HFFc6 (cell line): ENCODE measurements at regions not wholly inside any gene's neighbourhood (a gene's known extent, or its start where the extent isn't known, plus 50 kb on each side); places are given as distances from the start of the nearest gene placed in this dataset.

Experiments used
- DNase-seq: peaks from one replicate; pipeline ENCODE4 v3.0.0-alpha.2; 2018
- H3K27ac Mint-ChIP-seq: 2 replicates; pipeline ENCODE4 v1.8.0; 2020; ENCODE audit warnings: mild to moderate bottlenecking, mixed read lengths
- H3K27me3 Mint-ChIP-seq: 2 replicates; pipeline ENCODE4 v1.8.0; 2021; ENCODE audit warnings: mild to moderate bottlenecking, moderate library complexity, mixed read lengths; ENCODE audit not compliant: insufficient read depth
- H3K36me3 Mint-ChIP-seq: 2 replicates; pipeline ENCODE4 v1.8.0; 2021; ENCODE audit warnings: low read depth, mixed read lengths
- H3K4me1 Mint-ChIP-seq: 2 replicates; pipeline ENCODE4 v1.8.0; 2020; ENCODE audit warnings: low read depth, mixed read lengths
- H3K4me3 Mint-ChIP-seq: 2 replicates; pipeline ENCODE4 v1.8.0; 2020; ENCODE audit warnings: mild to moderate bottlenecking, moderate library complexity, mixed read lengths
- H3K9me3 Mint-ChIP-seq: 2 replicates; pipeline ENCODE4 v1.8.0; 2020; ENCODE audit warnings: mild to moderate bottlenecking, mixed read lengths
- CTCF ChIP-seq: fragments of 200-600 bp; sonication (generic); IDR thresholded peaks from 2 replicates; pipeline ENCODE4 v1.5.0; 2021; ENCODE audit warnings: antibody characterized with exemption, mild to moderate bottlenecking

DNA sequence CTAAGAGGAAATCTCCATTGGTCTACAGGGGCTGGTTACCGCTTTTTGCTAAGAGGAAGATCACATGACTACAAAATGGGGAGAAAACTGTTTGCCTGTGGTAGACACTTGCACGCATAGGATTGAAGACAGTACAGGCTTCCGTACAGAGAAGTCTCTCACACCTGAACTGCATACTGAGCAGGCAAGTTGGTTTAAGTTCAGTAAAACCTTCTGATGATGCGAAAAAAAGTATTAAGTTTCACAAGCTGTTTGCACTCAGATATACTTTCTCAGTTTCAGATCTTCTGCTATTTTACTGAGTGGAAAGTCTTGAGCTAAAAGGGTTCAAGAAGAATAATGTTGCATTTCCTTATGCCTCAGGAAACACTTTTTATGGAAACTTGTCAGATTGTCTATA lies 292.2 kb upstream of the MC4R start:
- no peak for DNase-seq
- Mint-ChIP-seq H3K9me3 (peaks cover 26% of the 10 kb centered on the region), H3K27me3 (no peaks in the 10 kb centered on the region), H3K27ac (no peak overlapping the region), H3K4me1 (no peaks in the 10 kb centered on the region), H3K4me3 (no peak overlapping the region), H3K36me3 (peaks cover 4% of the 10 kb centered on the region; the same call in 1 of the 2 replicates)
- TF ChIP-seq CTCF = no peak

GRCh38 chr18:60667016-60667415 lies 294.4 kb upstream of the MC4R start:
- H3K4me3 Mint-ChIP-seq = no peak overlapping the region
- DNase-seq = no peak
- peaks cover 4% of the 10 kb centered on the region; the same call in 1 of the 2 replicates for H3K36me3 Mint-ChIP-seq
- no peak for TF ChIP-seq CTCF
- no peaks in the 10 kb centered on the region for H3K4me1 Mint-ChIP-seq
- H3K27ac Mint-ChIP-seq = no peak overlapping the region
- peaks cover 22% of the 10 kb centered on the region for H3K9me3 Mint-ChIP-seq
- no peaks in the 10 kb centered on the region for H3K27me3 Mint-ChIP-seq

GRCh38 chr18:60668583-60668982 lies 296.0 kb upstream of the MC4R start:
- no peaks in the 10 kb centered on the region for H3K27me3 Mint-ChIP-seq
- H3K27ac Mint-ChIP-seq = no peak overlapping the region
- H3K36me3 Mint-ChIP-seq = peaks cover 4% of the 10 kb centered on the region; the same call in 1 of the 2 replicates
- H3K4me1 Mint-ChIP-seq = no peaks in the 10 kb centered on the region
- TF ChIP-seq CTCF = no peak
- DNase-seq = no peak
- H3K4me3 Mint-ChIP-seq = no peak overlapping the region
- H3K9me3 Mint-ChIP-seq = peaks cover 17% of the 10 kb centered on the region

GRCh38 chr18:60669938-60670337 lies 297.4 kb upstream of the MC4R start:
- H3K9me3 Mint-ChIP-seq = peaks cover 5% of the 10 kb centered on the region; the same call in 1 of the 2 replicates
- no peak for DNase-seq
- no peak overlapping the region for H3K4me3 Mint-ChIP-seq

GRCh38 chr18:60671021-60671420 lies 298.4 kb upstream of the MC4R start:
- H3K27ac Mint-ChIP-seq = no peak overlapping the region
- H3K4me1 Mint-ChIP-seq = no peaks in the 10 kb centered on the region
- H3K27me3 Mint-ChIP-seq = no peaks in the 10 kb centered on the region
- no peaks in the 10 kb centered on the region for H3K36me3 Mint-ChIP-seq
- H3K4me3 Mint-ChIP-seq = no peak overlapping the region
- TF ChIP-seq CTCF = no peak
- DNase-seq = no peak
- peaks cover 5% of the 10 kb centered on the region; the same call in 1 of the 2 replicates for H3K9me3 Mint-ChIP-seq

More at GRCh38 chr18:60669938-60670337, 297.4 kb upstream of the MC4R start:
- Mint-ChIP-seq H3K4me1 (no peaks in the 10 kb centered on the region), H3K27ac (no peak overlapping the region), H3K27me3 (no peaks in the 10 kb centered on the region), H3K36me3 (no peaks in the 10 kb centered on the region)
- TF ChIP-seq CTCF = no peak

- DNase-seq = no peak
- no peaks in the 10 kb centered on the region for H3K27me3 Mint-ChIP-seq
- H3K9me3 Mint-ChIP-seq = peaks cover 5% of the 10 kb centered on the region; the same call in 1 of the 2 replicates
- H3K4me1 Mint-ChIP-seq = no peaks in the 10 kb centered on the region
- no peak overlapping the region for H3K27ac Mint-ChIP-seq
- no peak overlapping the region for H3K4me3 Mint-ChIP-seq
- H3K36me3 Mint-ChIP-seq = no peaks in the 10 kb centered on the region
- TF ChIP-seq CTCF = no peak
These were observed 302.6 kb upstream of the MC4R start for GRCh38 chr18:60675126-60675525.
